HG02943 (cell line): ENCODE measurements at regions not wholly inside any gene's neighbourhood (a gene's known extent, or its start where the extent isn't known, plus 50 kb on each side); places are given as distances from the start of the nearest gene placed in this dataset.
"Not testable (repeated sequence)": the region's sequence is repeated elsewhere in the genome, so short reads cannot be mapped to it uniquely, and the experiment has no call there.

ENCODE experiments used
- ATAC-seq: cut with Tn5 transposase; IDR thresholded peaks from one replicate; pipeline ENCODE4 v1.9.1; 2021; ENCODE audit warnings: mild to moderate bottlenecking, low read depth, moderate library complexity; ENCODE audit not compliant: unreplicated experiment

DNA sequence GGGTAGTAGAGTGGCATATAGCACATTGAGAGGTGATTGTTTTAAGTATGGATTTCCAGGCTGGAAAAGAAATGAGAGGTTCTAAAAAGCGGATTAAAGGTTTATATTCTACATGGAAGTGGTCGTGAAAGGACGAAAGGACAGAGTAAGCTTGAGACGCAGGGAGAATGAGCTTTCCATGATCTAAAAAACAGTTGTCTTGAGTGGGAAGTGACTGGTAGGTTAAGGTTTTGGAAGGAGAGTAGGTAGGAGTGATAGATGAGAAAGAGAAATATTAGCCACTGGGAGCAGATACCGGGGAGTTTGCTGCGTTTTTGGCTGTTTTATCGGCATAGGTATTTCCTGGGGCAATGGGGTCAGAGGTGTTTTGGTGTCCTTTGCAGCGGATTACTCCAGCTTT, 750.6 kb upstream of the ADGRB3 start:
- no peak for ATAC-seq

DNA sequence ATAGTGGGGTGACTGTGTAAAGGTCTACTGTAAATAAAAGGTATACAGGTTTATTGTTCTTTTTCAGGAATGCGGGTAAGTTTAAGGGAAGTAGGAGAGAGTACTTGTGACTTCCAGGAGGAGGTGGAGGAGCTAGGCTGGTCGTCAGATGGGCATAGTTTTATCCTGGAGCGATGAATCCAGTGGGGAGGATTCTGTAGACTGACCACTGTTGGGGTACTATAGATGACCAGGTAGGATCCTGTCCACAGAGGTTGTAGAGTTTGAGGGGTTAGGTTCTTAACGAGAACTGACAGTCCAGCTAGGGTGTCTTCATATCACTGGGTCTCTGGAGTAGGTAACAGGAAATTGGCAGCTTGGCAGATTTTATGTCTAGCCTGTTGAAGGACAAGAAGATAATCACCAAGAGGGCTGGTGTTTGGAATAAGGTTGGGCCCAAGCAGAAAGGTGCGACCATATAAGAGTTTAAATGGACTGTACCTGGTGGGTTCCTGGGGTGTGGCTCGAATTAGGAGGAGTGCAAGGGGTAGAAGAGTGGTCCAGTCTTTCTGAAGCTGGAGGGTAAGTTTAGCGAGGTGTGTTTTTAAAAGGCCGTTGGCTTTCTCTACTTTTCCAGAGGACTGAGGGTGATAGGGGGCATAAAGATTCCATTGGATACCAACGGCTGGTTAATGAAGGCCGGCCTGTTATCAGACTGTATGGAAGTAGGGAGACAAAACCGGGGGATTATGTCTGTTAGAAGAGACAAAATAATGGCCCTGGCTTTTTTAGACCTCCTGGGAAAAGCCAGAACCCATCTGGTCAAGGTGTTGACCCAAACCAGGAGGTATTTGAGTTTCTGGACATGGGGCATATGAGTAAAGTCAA, 751.3 kb upstream of the ADGRB3 start:
- ATAC-seq: no peak

DNA sequence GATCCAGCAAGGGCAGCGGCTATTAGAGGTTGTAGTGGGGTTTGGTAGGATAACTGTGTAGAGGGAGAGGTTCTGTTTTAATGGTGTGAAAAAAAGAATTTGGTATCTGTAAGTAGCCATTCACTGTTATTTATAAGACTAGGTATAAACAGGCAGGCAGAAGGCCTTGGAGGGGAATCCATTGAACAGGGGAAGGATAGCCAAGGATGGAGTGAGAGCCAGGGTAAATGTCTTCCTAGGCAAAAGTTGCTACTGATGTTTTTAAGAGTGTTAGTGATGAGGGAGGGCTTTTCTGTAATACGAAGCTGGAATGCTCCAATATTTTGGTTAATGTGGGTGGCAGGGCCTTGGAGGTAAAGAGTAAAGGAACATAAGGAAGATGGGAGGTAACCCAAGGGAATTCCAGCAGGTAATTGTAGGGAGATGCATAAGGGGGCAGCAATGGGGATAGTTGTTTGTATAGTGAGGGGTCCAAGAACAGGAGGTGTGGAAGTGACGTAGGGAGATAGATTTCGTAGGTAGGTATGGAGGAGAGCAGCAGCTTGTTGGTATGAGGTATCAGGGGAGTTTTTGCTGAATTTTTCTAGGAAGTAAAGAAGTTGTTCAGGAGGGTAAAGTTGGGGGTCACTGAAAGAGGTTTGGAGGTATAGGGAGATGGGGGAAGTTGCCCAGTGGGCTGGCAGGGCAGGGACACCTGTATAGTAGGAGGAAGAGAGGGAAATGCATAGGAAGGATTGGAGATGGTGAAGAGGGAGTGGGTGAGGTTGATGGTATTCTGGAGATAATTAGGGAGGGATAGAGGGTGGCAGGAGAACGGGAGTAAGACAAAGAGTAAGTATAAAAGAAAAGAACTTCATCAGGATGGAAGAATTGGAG, 752.4 kb upstream of the ADGRB3 start:
- ATAC-seq: no peak

DNA sequence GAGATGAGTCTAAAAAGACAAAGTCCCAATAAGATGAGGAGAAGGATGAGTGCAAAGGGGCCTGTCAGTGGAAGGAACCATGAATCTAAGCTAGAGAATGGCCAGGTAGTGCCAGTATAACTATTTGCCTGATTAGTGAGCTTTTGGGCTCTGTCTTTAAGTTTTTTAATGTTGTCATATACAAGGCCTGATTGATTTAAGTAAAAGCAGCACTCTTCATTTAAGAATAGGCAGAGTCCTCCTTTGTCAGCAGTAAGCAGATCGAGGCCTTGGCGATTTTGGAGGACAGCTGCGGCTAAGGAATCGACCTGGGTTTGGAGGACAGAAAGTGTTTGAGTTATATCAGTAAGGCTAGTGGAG, 753.4 kb upstream of the ADGRB3 start:
- no peak for ATAC-seq

DNA sequence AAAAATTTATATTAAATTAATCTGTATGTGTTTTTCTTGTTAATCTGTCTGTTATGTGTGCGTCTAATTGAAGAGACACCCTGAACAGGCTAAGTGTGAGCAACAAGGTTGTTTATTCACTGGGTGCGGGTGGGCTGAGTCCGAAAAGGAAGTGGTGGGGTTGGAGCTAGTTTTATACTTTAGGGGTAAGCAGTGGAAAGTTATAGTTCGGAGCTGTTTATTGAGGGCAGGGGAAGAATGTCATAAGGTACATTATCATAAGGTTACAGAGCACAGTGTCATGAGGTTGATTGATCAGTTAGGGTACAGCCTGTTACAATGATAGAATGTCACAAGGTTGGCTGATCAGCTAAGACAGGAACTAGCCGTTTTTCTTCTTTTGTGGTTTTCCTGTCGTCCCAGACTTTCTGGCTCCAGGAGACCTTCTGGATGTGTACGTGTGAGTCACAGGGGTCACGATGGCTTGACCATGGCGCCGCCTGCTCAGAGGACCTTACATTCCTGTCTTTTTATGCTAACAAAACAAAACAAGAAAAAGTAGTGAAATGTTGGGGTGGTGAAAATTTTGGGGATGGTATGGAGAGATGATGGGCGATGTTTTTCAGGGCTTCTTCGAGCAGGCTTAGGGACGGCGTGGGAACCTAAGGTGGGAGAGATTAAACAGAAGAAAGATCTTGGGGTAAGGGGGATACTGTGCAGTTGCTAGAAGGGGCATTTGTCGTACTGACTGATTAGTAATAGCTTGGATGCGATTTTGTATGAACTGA, 754.0 kb upstream of the ADGRB3 start:
- ATAC-seq: no peak

DNA sequence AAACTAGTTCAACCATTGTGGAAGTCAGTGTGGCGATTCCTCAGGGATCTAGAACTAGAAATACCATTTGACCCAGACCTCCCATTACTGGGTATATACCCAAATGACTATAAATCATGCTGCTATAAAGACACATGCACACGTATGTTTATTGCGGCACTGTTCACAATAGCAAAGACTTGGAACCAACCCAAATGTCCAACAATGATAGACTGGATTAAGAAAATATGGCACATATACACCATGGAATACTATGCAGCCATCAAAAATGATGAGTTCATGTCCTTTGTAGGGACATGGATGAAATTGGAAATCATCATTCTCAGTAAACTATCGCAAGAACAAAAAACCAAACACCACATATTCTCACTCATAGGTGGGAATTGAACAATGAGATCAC, 754.7 kb upstream of the ADGRB3 start:
- not testable (repeated sequence) for ATAC-seq

DNA sequence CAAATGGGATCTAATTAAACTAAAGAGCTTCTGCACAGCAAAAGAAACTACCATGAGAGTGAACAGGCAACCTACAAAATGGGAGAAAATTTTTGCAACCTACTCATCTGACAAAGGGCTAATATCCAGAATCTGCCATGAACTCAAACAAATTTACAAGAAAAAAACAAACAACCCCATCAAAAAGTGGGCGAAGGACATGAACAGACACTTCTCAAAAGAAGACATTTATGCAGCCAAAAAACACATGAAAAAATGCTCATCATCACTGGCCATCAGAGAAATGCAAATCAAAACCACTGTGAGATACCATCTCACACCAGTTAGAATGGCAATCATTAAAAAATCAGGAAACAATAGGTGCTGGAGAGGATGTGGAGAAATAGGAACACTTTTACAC, 755.2 kb upstream of the ADGRB3 start:
- ATAC-seq: not testable (repeated sequence)

DNA sequence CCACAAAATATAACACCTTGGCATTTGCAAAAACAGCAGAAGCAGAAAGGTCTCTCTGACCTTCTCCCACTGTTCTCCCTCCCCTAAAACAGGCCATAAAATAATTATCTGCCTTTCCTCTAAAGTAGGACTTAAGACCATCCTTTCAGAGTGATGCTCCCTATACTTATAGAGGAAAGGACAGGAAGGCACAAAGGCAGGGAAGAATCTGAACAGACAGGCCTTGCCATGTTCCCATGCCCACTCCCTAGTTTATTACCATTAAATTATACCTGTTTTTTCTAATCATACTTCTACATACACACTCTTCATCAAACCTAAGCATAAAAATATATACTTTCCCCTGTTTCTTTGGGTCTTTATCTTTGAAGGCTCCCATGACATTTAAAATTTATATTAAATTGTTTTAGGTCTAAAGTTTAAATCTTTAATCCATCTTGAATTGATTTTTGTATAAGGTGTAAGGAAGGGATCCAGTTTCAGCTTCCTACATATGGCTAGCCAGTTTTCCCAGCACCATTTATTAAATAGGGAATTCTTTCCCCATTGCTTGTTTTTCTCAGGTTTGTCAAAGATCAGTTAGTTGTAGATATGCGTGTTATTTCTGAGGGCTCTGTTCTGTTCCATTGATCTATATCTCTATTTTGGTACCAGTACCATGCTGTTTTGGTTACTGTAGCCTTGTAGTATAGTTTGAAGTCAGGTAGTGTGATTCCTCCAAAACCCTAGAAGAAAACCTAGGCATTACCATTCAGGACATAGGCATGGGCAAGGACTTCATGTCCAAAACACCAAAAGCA, 755.8 kb upstream of the ADGRB3 start:
- not testable (repeated sequence) for ATAC-seq

DNA sequence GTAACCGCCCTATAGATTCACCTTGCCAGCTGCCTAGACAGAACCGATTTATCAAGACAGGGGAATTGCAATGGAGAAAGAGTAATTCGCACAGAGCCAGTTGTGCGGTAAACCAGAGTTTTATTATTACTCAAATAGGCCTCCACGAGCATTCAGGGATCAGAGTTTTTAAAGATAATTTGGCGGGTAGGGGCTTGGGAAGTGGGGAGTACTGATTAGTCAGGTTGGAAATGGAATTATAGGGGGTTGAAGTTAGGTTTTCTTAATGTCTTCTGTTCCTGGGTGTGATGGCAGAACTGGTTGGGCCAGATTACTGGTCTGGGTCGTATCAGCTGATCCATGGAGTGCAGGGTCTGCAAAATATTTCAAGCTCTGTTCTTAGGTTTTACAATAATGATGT, 756.9 kb upstream of the ADGRB3 start:
- ATAC-seq: not testable (repeated sequence)

DNA sequence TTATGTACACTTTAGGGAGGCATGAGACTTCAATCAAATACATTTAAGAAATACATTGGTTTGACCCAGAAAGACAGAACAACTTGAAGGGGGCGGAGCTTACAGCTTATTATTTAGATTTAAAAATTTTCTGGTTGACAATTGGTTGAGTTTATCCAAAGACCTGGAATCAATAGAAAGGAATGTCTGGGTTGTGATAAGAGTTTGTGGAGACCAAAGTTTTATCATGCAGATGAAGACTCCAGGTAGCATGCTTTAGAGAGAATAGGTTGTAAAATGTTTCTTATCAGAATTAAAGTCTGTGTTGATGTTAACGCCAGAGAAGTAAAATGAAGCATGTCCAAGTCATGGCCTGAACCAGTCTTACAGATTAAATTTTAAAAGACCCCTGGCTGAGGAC, 757.8 kb upstream of the ADGRB3 start:
- ATAC-seq: no peak

DNA sequence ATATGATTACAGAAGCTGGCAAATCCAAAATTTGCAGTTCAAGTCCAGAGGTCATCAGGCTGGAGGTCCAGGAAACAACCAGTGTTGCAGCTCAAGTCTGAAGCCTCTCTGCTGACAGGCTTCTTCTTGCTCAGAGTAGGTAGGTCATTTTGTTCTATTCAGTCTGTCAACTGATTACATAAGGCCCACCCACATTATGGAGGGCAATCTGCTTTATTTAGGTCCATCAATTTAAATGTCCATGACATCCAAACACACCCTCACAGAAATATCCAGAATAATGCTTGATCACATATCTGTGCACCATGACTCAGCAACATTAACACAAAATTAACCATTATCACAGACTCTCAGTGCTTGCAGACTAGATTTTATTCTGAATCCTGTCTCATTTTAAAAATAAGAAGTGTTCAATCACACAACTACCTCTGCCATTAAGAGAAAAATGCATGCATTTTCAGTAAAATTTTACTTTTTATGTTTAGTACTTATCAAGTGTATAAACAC, 759.2 kb upstream of the ADGRB3 start:
- ATAC-seq: no peak

DNA sequence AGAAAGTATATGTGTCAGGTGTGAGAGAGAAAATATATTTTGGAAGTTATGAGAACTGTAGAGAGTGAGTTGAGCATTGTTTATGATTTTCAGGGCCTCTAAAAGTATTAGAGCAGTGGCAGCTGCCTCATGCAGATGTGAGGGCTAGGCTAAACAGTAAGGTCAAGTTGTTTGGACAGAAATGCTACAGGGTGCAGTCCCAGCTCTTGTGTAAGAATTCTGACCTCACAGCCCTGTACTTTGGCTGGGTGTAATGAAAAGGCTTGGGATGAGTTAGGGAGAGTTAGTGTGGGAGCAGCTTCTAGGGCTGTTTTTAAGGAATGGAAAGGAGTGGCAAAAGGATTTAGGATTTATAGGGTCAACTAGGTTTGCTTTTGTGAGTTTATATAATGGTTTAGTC, 764.8 kb upstream of the ADGRB3 start:
- no peak for ATAC-seq

DNA sequence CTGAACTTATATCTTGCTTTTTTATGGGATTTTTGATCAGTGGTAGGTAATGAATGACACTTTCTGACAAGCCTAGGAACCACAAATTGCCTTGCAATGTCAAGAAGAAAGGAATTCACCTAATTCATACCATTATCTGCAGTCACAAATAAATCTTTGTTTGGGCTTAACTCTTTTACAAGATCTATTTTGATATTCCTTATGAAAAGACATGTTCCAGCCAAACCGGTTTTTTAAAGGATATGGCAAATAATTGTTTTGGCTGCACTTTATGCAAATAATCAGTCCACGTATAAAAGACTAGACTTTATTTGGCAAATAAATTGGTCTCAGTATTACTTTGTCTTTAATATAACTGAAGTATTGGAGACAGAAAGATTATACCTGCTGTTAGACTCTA, 771.7 kb upstream of the ADGRB3 start:
- no peak for ATAC-seq

DNA sequence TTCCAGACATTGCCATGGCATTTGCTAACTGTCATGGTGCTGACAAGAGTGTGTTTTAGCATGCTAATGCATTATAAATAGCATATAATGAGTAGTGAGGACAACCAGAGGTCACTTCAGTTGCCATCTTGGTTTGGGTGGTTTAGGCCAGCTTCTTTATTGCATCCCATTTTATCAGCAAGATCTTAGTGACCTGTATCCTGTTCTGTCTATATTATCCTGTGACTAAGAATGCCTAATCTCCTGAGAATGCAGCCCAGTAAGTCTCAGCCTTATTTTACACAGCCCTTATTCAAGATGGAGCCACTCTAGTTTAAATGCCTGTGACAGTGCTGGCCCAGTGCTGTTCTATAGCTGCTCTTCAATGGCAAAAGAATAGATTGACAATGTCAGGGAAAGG, 781.0 kb upstream of the ADGRB3 start:
- no peak for ATAC-seq

DNA sequence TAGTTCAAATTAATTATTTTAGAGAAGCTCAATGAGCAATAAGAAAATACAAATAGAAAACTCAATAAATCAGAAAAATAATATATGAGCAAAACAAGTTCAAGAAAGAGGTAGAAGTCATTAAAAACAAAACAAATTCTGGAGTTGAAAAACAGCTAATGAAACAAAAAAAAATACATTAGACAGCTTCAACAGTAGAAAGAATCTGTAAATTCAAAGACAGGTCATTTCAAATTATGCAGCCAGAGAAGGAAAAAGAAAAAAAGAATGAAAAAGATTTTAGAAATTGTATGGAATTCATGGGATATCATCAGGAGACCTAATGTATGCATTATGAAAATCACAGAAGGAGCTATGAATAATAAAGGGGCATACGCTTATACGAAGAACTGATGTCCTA, 795.3 kb upstream of the ADGRB3 start:
- no peak for ATAC-seq

DNA sequence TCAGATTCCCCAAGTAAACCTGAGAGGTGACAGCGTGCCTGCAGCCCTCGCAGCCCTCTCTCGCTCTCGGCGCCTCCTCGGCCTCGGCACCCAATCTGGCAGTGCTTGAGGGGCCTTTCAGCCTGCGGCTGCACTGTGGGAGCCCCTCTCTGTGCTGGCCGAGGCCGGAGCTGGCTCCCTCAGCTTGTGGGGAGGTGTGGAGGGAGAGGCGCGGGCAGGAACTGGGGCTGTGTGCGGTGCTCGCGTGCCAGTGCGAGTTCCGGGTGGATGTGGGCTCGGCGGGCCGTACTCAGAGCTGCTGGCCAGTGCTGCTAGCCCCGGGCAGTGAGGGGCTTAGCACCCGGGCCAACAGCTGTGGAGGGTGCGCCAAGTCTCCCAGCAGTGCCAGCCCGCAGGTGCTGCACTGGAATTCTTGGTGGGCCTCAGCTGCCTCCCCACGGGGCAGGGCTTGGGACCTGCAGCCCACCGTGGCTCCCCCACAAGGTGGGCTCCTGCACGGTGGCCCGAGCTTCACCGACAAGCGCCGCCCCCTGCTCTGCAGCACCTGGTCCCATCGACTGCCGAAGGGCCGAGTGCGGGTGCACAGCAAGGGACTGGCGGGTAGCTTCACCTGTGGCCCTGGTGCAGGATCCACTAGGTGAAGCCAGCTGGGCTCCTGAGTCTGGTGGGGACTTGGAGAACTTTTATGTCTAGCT, 809.7 kb upstream of the ADGRB3 start:
- ATAC-seq: no peak

DNA sequence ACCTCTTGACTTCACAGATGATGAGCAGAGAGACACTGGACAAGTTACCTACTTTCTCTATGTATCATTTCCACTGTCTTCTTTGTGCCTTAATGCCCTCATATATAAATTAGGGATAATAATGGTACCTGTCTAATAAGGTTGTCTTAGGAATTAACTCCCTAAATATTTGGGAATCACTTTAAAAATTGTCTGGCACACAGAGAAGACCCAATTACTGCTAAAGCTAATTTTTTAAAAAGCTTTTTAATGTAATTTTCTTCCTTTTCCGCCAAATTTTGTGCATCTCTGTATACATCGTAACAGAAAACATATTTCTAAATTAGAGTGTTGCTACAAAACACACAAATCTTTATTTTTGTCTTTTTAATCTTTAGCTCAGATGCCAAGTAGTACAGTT, 816.8 kb upstream of the ADGRB3 start:
- ATAC-seq: no peak

DNA sequence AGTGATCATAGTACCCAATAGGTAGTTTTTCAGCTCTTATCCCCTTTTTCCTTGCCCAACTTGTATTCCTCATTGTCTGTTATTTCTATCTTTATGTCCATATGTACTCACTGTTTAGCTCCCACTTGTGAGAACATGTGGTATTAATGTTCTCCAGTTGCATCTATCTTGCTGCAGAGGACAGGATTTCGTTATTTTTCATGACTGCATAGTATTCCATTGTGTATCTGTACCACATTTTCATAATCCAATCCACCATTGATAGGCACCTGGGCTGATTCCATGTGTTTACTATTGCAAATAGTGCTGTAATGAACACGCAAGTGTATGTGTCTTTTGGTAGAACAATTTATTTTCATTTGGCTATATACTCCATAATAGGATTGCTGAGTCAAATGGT, 819.5 kb upstream of the ADGRB3 start:
- no peak for ATAC-seq

DNA sequence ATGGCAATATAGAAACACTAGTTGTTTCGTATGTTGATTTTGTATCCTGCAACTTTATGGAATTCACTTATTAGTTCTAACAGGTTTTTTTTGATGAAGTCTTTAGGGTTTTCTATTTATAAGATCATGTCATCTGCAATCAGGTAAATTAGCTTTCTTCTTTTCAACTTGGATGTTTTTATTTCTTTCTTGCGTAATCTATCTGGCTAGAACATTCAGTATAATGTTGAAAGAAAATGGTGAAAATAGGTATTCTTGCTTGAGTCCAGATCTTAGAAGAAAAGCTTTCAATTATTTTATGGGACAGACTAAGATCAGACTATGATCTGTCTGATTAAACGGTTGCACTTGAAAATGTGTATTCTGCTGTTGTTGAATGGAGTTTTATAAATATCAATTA, 820.8 kb upstream of the ADGRB3 start:
- no peak for ATAC-seq
